ENCODE measurements at regions not wholly inside any gene's neighbourhood (a gene's known extent, or its start where the extent isn't known, plus 50 kb on each side); places are given as distances from the start of the nearest gene placed in this dataset.

GRCh38 chr14:65802196-65802595, 389.7 kb downstream of the FUT8 start:
- H3K9me3 ChIP-seq (ENCODE audit: insufficient read depth, low read length), result peaks cover 8% of the 10 kb centered on the region; the same call in 1 of the 2 replicates
- H4K20me1 ChIP-seq (ENCODE audit: low read depth, low read length), result no peaks in the 10 kb centered on the region
- H3K4me3 ChIP-seq (ENCODE audit: insufficient read depth, low read length, poor library complexity, severe bottlenecking), result no peak overlapping the region
- no peak overlapping the region for H2AFZ ChIP-seq (ENCODE audit: low read depth, low read length, severe bottlenecking)
- TF ChIP-seq EZH2phosphoT487 (conservative IDR thresholded peaks at IDR 0.05; ENCODE audit: low read length) (no peak), CTCF (IDR thresholded peaks at IDR 0.05; ENCODE audit: insufficient read depth, low read length, poor library complexity, severe bottlenecking) (no peak)
- H3K9me2 ChIP-seq (replicated peaks; ENCODE audit: insufficient read depth, low read length), result no peaks in the 10 kb centered on the region
- no peak overlapping the region for H3K4me2 ChIP-seq (ENCODE audit: low read depth, low read length, poor library complexity, severe bottlenecking)
- H3K9ac ChIP-seq (ENCODE audit: low read length), result no peak overlapping the region
- no peaks in the 10 kb centered on the region for H3K36me3 ChIP-seq (ENCODE audit: low read length)
- H3K27ac ChIP-seq (ENCODE audit: low read depth, low read length), result no peak overlapping the region
- H3F3A ChIP-seq (ENCODE audit: insufficient read depth), result no peaks in the 10 kb centered on the region
- H3K27me3 ChIP-seq (ENCODE audit: low read length), result no peaks in the 10 kb centered on the region
- no peaks in the 10 kb centered on the region for H3K79me2 ChIP-seq (ENCODE audit: insufficient read depth, low read length)

DNA sequence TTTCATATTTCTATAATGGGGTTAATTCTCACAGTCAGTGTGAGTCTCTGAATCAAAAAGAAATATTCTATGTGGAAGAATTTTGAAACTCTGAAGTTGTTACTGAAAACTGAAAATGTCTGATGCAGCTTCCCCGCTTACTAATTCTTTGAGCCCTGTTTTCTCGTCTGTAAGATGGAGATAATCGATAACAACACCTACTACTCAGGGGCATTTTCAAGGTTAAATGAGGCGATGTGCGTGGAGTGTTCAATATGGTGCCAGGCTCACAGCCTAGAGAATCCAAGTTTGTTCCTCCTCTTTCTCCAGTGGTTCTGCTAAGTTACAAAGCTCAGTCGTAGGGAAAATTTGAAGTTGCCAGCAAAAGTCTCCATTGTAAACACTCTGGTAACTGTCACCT, 391.4 kb downstream of the FUT8 start:
- Histone ChIP-seq H2AFZ (ENCODE audit: low read depth, low read length, severe bottlenecking) (no peak overlapping the region), H3K9me2 (replicated peaks; ENCODE audit: insufficient read depth, low read length) (no peaks in the 10 kb centered on the region), H3K36me3 (ENCODE audit: low read length) (no peaks in the 10 kb centered on the region), H3K79me2 (ENCODE audit: insufficient read depth, low read length) (no peaks in the 10 kb centered on the region), H4K20me1 (ENCODE audit: low read depth, low read length) (no peaks in the 10 kb centered on the region), H3K9ac (ENCODE audit: low read length) (no peak overlapping the region), H3K27ac (ENCODE audit: low read depth, low read length) (no peak overlapping the region), H3K9me3 (ENCODE audit: insufficient read depth, low read length) (peaks cover 23% of the 10 kb centered on the region; the same call in 1 of the 2 replicates), H3K4me3 (ENCODE audit: insufficient read depth, low read length, poor library complexity, severe bottlenecking) (no peak overlapping the region), H3K27me3 (ENCODE audit: low read length) (no peaks in the 10 kb centered on the region), H3F3A (ENCODE audit: insufficient read depth) (no peaks in the 10 kb centered on the region), H3K4me2 (ENCODE audit: low read depth, low read length, poor library complexity, severe bottlenecking) (no peak overlapping the region)
- no peak for TF ChIP-seq EZH2phosphoT487 (conservative IDR thresholded peaks at IDR 0.05; ENCODE audit: low read length)
- no peak for TF ChIP-seq CTCF (IDR thresholded peaks at IDR 0.05; ENCODE audit: insufficient read depth, low read length, poor library complexity, severe bottlenecking)

DNA sequence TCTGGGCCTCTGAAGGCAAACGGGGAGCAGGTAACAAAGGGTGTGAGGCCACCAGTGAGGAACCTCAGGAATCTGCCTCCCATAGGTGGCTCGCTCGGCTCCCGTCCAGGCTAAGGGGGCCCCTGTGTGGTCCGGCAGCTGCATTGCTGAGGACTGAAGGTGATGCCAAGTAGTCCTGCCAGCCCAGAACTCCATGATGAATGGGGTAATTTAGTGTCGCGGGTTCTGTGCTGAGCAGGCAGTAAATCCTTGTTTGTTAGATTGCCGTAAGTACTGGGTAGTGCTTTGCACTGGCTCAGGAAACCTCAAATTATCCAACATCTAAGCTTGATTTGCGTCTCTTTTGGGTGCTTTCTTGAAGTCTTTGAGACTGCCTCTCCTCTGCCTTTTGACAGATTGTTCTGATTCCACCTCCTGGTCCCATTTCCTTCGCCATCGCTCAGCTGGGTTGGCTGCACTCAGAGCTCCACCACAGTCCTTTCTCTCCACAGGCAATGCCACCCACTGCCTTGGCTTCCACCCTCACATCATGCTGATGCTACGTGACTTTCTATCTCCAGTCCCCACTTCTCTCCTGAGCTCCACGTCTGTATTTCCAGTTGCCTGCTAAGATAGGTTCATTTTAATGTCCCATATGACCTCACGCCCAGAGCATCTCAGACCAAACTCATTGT, 392.0 kb downstream of the FUT8 start:
- no peak overlapping the region for H3K4me3 ChIP-seq (ENCODE audit: insufficient read depth, low read length, poor library complexity, severe bottlenecking)
- H3K9me2 ChIP-seq (replicated peaks; ENCODE audit: insufficient read depth, low read length), result no peaks in the 10 kb centered on the region
- TF ChIP-seq CTCF (IDR thresholded peaks at IDR 0.05; ENCODE audit: insufficient read depth, low read length, poor library complexity, severe bottlenecking), result no peak
- no peak overlapping the region for H3K27ac ChIP-seq (ENCODE audit: low read depth, low read length)
- no peaks in the 10 kb centered on the region for H3K79me2 ChIP-seq (ENCODE audit: insufficient read depth, low read length)
- no peak overlapping the region for H3K4me2 ChIP-seq (ENCODE audit: low read depth, low read length, poor library complexity, severe bottlenecking)
- H3K9me3 ChIP-seq (ENCODE audit: insufficient read depth, low read length), result peaks cover 30% of the 10 kb centered on the region; the same call in 1 of the 2 replicates
- no peak overlapping the region for H2AFZ ChIP-seq (ENCODE audit: low read depth, low read length, severe bottlenecking)
- H3K9ac ChIP-seq (ENCODE audit: low read length), result no peak overlapping the region
- H3K27me3 ChIP-seq (ENCODE audit: low read length), result no peaks in the 10 kb centered on the region
- H3F3A ChIP-seq (ENCODE audit: insufficient read depth), result no peaks in the 10 kb centered on the region
- H4K20me1 ChIP-seq (ENCODE audit: low read depth, low read length), result no peaks in the 10 kb centered on the region
- H3K36me3 ChIP-seq (ENCODE audit: low read length), result no peaks in the 10 kb centered on the region

Measured in SU-DHL-6 (cell line).